ENCODE measurements at regions not wholly inside any gene's neighbourhood (a gene's known extent, or its start where the extent isn't known, plus 50 kb on each side); places are given as distances from the start of the nearest gene placed in this dataset.

DNA sequence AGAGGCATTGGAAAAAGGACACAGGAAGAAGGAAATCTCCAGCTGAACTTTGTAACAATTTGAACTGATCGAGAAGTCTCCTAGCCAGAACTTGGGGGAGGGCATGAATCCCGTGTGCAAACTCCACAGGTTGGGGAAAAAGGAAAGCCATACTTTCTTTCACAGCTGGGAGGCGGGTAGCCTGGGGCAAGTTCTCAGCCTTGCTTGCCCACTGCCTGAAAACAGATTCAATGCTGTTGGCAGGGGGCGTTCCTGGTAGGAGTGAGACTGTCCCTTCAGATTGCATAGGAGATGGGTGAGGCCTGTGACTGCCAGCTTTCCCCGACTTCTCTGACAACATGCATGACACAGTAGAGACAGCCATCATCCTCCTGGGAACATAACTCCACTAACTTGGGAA lies 289.1 kb upstream of the PHF14 start:
- peak overlapping the region in 1 of 7 donors; percentile 20 for H3K27ac Mint-ChIP-seq
- intact Hi-C loops (cut with micrococcal nuclease) = no loop called here
- Histone ChIP-seq H4K20me1 (ENCODE audit: insufficient read depth, low read length) (no peaks in the 10 kb centered on the region), H3K4me3 (replicated peaks in 1 of 3; ENCODE audit: low read depth in 2 of 3, low read length in 3 of 3) (no peak overlapping the region), H3K4me1 (ENCODE audit: control insufficient read depth in 1 of 2, insufficient read depth in 2 of 2, low read length in 2 of 2) (no peaks in the 10 kb centered on the region), H3K36me3 (replicated peaks in 1 of 2; ENCODE audit: control insufficient read depth in 1 of 2, insufficient read depth in 2 of 2, low read length in 2 of 2) (no peaks in the 10 kb centered on the region), H3K27ac (ENCODE audit: low read depth in 1 of 2, low read length in 2 of 2) (no peak overlapping the region), H3K27me3 (ENCODE audit: control insufficient read depth in 2 of 2, insufficient read depth in 2 of 2, low read length in 2 of 2) (no peaks in the 10 kb centered on the region), H3K79me2 (ENCODE audit: insufficient read depth, low read length) (no peaks in the 10 kb centered on the region), H3K9ac (ENCODE audit: insufficient read depth, low read length, poor library complexity, severe bottlenecking) (no peak overlapping the region), H3K4me2 (replicated peaks; ENCODE audit: extremely low read depth, low read length, poor library complexity, severe bottlenecking) (no peak overlapping the region), H2AFZ (ENCODE audit: insufficient read depth, low read depth, low read length, poor library complexity, severe bottlenecking) (no peak overlapping the region), H3K9me3 (replicated peaks in 1 of 2; ENCODE audit: control insufficient read depth in 1 of 2, insufficient read depth in 1 of 2, low read length in 2 of 2) (no peaks in the 10 kb centered on the region)
- no peaks in the 10 kb centered on the region for H3K4me1 Mint-ChIP-seq
- H3K9me3 Mint-ChIP-seq = peaks cover 3 to 12% (median 9%) of the 10 kb centered on the region in 7 donors
- DNase-seq = no peak
- H3K36me3 Mint-ChIP-seq = no peaks in the 10 kb centered on the region
- no peaks in the 10 kb centered on the region for H3K27me3 Mint-ChIP-seq (ENCODE audit: low read depth in 3 of 3)
- H3K4me3 Mint-ChIP-seq = no peak overlapping the region
- TF ChIP-seq, protein P1, sequence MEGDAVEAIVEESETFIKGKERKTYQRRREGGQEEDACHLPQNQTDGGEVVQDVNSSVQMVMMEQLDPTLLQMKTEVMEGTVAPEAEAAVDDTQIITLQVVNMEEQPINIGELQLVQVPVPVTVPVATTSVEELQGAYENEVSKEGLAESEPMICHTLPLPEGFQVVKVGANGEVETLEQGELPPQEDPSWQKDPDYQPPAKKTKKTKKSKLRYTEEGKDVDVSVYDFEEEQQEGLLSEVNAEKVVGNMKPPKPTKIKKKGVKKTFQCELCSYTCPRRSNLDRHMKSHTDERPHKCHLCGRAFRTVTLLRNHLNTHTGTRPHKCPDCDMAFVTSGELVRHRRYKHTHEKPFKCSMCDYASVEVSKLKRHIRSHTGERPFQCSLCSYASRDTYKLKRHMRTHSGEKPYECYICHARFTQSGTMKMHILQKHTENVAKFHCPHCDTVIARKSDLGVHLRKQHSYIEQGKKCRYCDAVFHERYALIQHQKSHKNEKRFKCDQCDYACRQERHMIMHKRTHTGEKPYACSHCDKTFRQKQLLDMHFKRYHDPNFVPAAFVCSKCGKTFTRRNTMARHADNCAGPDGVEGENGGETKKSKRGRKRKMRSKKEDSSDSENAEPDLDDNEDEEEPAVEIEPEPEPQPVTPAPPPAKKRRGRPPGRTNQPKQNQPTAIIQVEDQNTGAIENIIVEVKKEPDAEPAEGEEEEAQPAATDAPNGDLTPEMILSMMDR (IDR thresholded peaks at IDR 0.05) = no peak
- 87% methylated on average over 4 of the region's 5 CpGs for WGBS (ENCODE audit: insufficient coverage)

DNA sequence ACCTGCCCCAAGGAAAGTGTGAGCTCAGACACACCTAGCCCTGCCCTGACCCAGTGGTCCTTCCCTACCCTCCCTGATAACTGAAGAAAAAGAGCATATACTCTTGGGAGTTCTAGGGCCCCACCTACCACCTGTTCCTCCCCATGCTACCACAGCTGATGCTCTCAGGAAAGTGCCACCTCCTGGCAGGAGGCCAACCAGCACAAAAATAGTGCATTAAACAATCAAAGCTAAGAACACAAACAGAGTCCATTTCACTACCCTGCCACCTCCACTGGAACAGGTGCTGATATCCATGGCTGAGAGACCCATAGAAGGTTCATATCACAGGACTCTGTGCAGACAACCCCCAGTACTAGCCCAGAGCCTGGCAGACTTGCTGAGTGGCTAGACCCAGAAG lies 288.6 kb upstream of the PHF14 start:
- Histone ChIP-seq H2AFZ (ENCODE audit: insufficient read depth, low read depth, low read length, poor library complexity, severe bottlenecking) (no peak overlapping the region), H3K79me2 (ENCODE audit: insufficient read depth, low read length) (no peaks in the 10 kb centered on the region), H3K9me3 (replicated peaks in 1 of 2; ENCODE audit: control insufficient read depth in 1 of 2, insufficient read depth in 1 of 2, low read length in 2 of 2) (no peaks in the 10 kb centered on the region), H3K27me3 (ENCODE audit: control insufficient read depth in 2 of 2, insufficient read depth in 2 of 2, low read length in 2 of 2) (no peaks in the 10 kb centered on the region), H3K4me3 (replicated peaks in 1 of 3; ENCODE audit: low read depth in 2 of 3, low read length in 3 of 3) (no peak overlapping the region), H3K9ac (ENCODE audit: insufficient read depth, low read length, poor library complexity, severe bottlenecking) (no peak overlapping the region), H3K4me2 (replicated peaks; ENCODE audit: extremely low read depth, low read length, poor library complexity, severe bottlenecking) (no peak overlapping the region), H3K4me1 (ENCODE audit: control insufficient read depth in 1 of 2, insufficient read depth in 2 of 2, low read length in 2 of 2) (no peaks in the 10 kb centered on the region), H3K36me3 (replicated peaks in 1 of 2; ENCODE audit: control insufficient read depth in 1 of 2, insufficient read depth in 2 of 2, low read length in 2 of 2) (no peaks in the 10 kb centered on the region), H4K20me1 (ENCODE audit: insufficient read depth, low read length) (no peaks in the 10 kb centered on the region), H3K27ac (ENCODE audit: low read depth in 1 of 2, low read length in 2 of 2) (no peak overlapping the region)
- Mint-ChIP-seq H3K27me3 (ENCODE audit: low read depth in 3 of 3) (no peaks in the 10 kb centered on the region), H3K4me3 (no peak overlapping the region), H3K9me3 (peaks cover 3 to 15% (median 9%) of the 10 kb centered on the region in 7 donors), H3K27ac (peak overlapping the region in 1 of 7 donors; percentile 20), H3K4me1 (no peaks in the 10 kb centered on the region), H3K36me3 (no peaks in the 10 kb centered on the region)
- intact Hi-C loops (cut with micrococcal nuclease) = no loop called here
- no peak for DNase-seq
- TF ChIP-seq, protein P1 (IDR thresholded peaks at IDR 0.05) = no peak
